Activated naive CD8-positive, alpha-beta T cell treated with anti-CD3 and anti-CD28 coated beads, Interleukin-2, amount 50 U/mL, for 24 hours (primary cell): ENCODE measurements at regions not wholly inside any gene's neighbourhood (a gene's known extent, or its start where the extent isn't known, plus 50 kb on each side); places are given as distances from the start of the nearest gene placed in this dataset.

Experiments used
- ATAC-seq: fragments of 150-1000 bp; cut with Tn5 transposase; one replicate; pipeline ENCODE4 v1.10.0; 2021
- DNase-seq: peaks from one replicate; pipeline ENCODE4 v3.0.0; 2021
- H3K27ac Mint-ChIP-seq: one replicate; pipeline ENCODE4 v1.8.0; 2021; ENCODE audit warnings: mild to moderate bottlenecking, mixed read lengths
- H3K27me3 Mint-ChIP-seq: one replicate; pipeline ENCODE4 v1.8.0; 2021; ENCODE audit warnings: mixed read lengths
- H3K36me3 Mint-ChIP-seq: one replicate; pipeline ENCODE4 v1.8.0; 2021; ENCODE audit warnings: low read depth, mixed read lengths
- H3K4me1 Mint-ChIP-seq: one replicate; pipeline ENCODE4 v1.8.0; 2021; ENCODE audit warnings: mixed read lengths
- H3K4me3 Mint-ChIP-seq: one replicate; pipeline ENCODE4 v1.8.0; 2021; ENCODE audit warnings: mild to moderate bottlenecking, moderate library complexity, mixed read lengths
- H3K9me3 Mint-ChIP-seq: one replicate; pipeline ENCODE4 v1.8.0; 2021; ENCODE audit warnings: mixed read lengths

GRCh38 chr6:137776256-137776655 is 90.8 kb upstream of the TNFAIP3 start:
- ATAC-seq (no peak), DNase-seq (no peak)
- no peaks in the 10 kb centered on the region for H3K36me3 Mint-ChIP-seq
- H3K27me3 Mint-ChIP-seq = no peaks in the 10 kb centered on the region
- H3K4me3 Mint-ChIP-seq = no peak overlapping the region
- peaks cover 5% of the 10 kb centered on the region for H3K9me3 Mint-ChIP-seq
- H3K27ac Mint-ChIP-seq = no peak overlapping the region
- H3K4me1 Mint-ChIP-seq = peaks cover 2% of the 10 kb centered on the region

- DNase-seq (no peak), ATAC-seq (no peak)
- no peaks in the 10 kb centered on the region for H3K27me3 Mint-ChIP-seq
- H3K9me3 Mint-ChIP-seq = peaks cover 5% of the 10 kb centered on the region
- H3K27ac Mint-ChIP-seq = no peak overlapping the region
- no peaks in the 10 kb centered on the region for H3K36me3 Mint-ChIP-seq
- no peak overlapping the region for H3K4me3 Mint-ChIP-seq
- peaks cover 2% of the 10 kb centered on the region for H3K4me1 Mint-ChIP-seq
These were observed 90.0 kb upstream of the TNFAIP3 start for GRCh38 chr6:137776786-137777686.

DNA sequence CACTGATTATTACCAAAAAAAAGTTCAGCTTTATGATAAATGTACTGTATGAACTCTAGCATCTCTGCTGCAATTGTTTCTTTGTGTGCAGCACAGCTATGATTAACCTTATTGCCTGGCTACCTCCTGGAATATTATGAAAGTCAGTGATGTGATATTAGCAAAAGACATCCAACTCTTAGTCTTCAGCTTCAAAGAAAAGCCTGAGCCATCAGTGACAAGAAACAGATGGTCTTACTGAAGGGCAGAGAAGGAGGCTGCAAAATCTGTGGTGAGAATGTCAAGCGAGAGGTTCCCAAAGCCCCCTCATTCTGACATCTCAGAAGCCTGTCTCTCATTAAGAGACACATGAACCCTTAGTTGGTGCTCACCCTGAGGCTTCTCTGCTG is 89.4 kb upstream of the TNFAIP3 start:
- no peaks in the 10 kb centered on the region for H3K36me3 Mint-ChIP-seq
- DNase-seq (no peak), ATAC-seq (no peak)
- no peaks in the 10 kb centered on the region for H3K27me3 Mint-ChIP-seq
- H3K4me3 Mint-ChIP-seq = no peak overlapping the region
- peaks cover 2% of the 10 kb centered on the region for H3K4me1 Mint-ChIP-seq
- no peaks in the 10 kb centered on the region for H3K9me3 Mint-ChIP-seq
- no peak overlapping the region for H3K27ac Mint-ChIP-seq

DNA sequence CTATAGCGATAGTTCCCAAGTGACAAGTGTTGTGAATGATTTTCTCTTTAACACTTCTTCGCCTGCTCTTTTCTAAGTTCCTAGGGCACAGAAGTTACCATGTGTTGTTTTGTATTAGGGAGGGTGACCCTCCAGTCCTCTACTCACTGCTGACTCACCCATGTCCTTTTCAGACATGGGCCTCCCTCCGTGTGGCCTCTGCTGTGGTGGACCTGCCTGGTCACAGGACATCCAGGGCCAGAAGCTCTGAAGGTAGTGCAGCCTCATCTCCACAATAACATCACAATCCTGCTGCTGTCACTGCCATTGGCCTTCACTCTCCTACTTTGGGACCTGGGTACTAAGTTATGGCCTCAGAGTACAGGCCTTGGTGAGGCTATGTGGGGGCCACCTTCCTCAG is 87.1 kb upstream of the TNFAIP3 start:
- Mint-ChIP-seq H3K9me3 (no peaks in the 10 kb centered on the region), H3K36me3 (no peaks in the 10 kb centered on the region), H3K4me3 (no peak overlapping the region), H3K4me1 (peaks cover 2% of the 10 kb centered on the region), H3K27ac (no peak overlapping the region), H3K27me3 (no peaks in the 10 kb centered on the region)
- DNase-seq = no peak
- no peak for ATAC-seq

GRCh38 chr6:137780447-137781034 is 86.5 kb upstream of the TNFAIP3 start:
- no peaks in the 10 kb centered on the region for H3K27me3 Mint-ChIP-seq
- H3K27ac Mint-ChIP-seq = no peak overlapping the region
- no peak for ATAC-seq
- peaks cover 2% of the 10 kb centered on the region for H3K4me1 Mint-ChIP-seq
- no peak overlapping the region for H3K4me3 Mint-ChIP-seq
- H3K36me3 Mint-ChIP-seq = no peaks in the 10 kb centered on the region
- no peak for DNase-seq
- no peaks in the 10 kb centered on the region for H3K9me3 Mint-ChIP-seq

GRCh38 chr6:137781639-137782038 is 85.4 kb upstream of the TNFAIP3 start:
- no peaks in the 10 kb centered on the region for H3K27me3 Mint-ChIP-seq
- ATAC-seq = no peak
- H3K4me1 Mint-ChIP-seq = peaks cover 2% of the 10 kb centered on the region
- H3K9me3 Mint-ChIP-seq = no peaks in the 10 kb centered on the region
- H3K27ac Mint-ChIP-seq = no peak overlapping the region
- H3K36me3 Mint-ChIP-seq = no peaks in the 10 kb centered on the region
- no peak overlapping the region for H3K4me3 Mint-ChIP-seq
- DNase-seq = no peak

- H3K4me1 Mint-ChIP-seq = no peaks in the 10 kb centered on the region
- H3K9me3 Mint-ChIP-seq = no peaks in the 10 kb centered on the region
- no peak for ATAC-seq
- no peaks in the 10 kb centered on the region for H3K36me3 Mint-ChIP-seq
- H3K4me3 Mint-ChIP-seq = no peak overlapping the region
- no peaks in the 10 kb centered on the region for H3K27me3 Mint-ChIP-seq
- DNase-seq = no peak
- H3K27ac Mint-ChIP-seq = no peak overlapping the region
These were observed 84.7 kb upstream of the TNFAIP3 start for GRCh38 chr6:137782166-137783039.

DNA sequence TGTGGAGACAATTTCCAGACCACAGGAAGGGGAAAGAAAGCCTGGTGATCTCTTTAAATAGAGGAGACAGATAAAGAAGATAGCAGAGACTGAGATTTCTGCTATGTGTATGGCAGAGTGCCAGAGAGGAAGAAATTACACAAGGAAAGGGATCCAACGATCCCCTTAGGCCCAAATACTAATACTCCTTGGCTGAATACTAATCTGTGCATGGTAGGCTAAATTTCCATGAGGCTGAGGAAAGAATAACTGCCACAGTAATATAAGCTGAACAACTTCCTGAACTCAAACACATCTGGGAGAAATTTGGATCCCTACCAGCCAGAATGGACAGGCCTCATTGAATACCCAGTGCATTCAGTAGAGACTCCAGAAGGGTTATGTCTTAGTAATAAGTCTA is 83.3 kb upstream of the TNFAIP3 start:
- no peak for DNase-seq
- Mint-ChIP-seq H3K4me3 (no peak overlapping the region), H3K9me3 (no peaks in the 10 kb centered on the region), H3K36me3 (no peaks in the 10 kb centered on the region), H3K27me3 (no peaks in the 10 kb centered on the region), H3K27ac (no peak overlapping the region), H3K4me1 (peaks cover 2% of the 10 kb centered on the region)
- no peak for ATAC-seq

- ATAC-seq (no peak), DNase-seq (no peak)
- Mint-ChIP-seq H3K4me3 (no peak overlapping the region), H3K9me3 (peaks cover 5% of the 10 kb centered on the region), H3K36me3 (no peaks in the 10 kb centered on the region), H3K4me1 (peaks cover 8% of the 10 kb centered on the region), H3K27ac (no peak overlapping the region), H3K27me3 (no peaks in the 10 kb centered on the region)
These were observed 82.5 kb upstream of the TNFAIP3 start for GRCh38 chr6:137784583-137784982.

DNA sequence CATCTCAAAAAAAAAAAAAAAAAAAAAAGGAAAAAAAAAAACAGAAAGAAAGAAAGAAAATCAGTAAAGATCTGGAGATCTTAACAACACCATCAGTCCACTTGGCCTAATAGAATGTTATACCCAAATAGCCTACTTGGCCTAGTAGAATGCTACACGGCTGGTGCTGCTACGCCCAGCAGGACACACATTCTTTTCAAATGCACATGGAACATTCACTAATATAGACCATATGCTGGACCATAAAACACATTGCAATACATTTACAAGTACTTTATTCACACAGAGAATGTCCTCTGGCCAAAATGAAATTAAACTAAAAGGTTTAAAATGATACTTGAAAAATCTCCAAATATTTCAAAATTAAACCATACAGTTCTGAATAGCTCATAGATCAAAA is 80.0 kb upstream of the TNFAIP3 start:
- peaks cover 5% of the 10 kb centered on the region for H3K36me3 Mint-ChIP-seq
- H3K27me3 Mint-ChIP-seq = no peaks in the 10 kb centered on the region
- ATAC-seq = no peak
- DNase-seq = no peak
- H3K4me1 Mint-ChIP-seq = peaks cover 32% of the 10 kb centered on the region
- peaks cover 10% of the 10 kb centered on the region for H3K9me3 Mint-ChIP-seq
- H3K4me3 Mint-ChIP-seq = no peak overlapping the region
- no peak overlapping the region for H3K27ac Mint-ChIP-seq

DNA sequence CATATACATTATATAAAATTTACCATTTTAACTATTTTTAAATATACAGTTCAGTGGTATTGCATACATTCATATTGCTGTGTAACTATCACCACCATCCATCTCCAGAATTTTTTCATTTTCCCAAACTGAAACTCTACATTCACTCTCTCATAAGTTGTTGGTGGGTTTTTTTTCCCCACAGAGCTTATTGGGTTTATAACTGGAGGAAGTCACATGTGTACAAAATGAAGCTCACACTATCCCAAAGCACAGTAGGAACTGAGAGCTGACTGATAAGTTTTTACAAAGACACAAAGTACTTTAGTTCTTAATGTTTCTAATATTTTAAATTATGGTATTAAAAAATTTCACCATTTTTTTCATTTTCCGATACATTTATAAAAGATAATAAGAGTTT is 78.8 kb upstream of the TNFAIP3 start:
- ATAC-seq = no peak
- DNase-seq = no peak
- Mint-ChIP-seq H3K4me3 (no peak overlapping the region), H3K36me3 (peaks cover 5% of the 10 kb centered on the region), H3K9me3 (peaks cover 10% of the 10 kb centered on the region), H3K27ac (no peak overlapping the region), H3K27me3 (no peaks in the 10 kb centered on the region), H3K4me1 (peaks cover 42% of the 10 kb centered on the region)

DNA sequence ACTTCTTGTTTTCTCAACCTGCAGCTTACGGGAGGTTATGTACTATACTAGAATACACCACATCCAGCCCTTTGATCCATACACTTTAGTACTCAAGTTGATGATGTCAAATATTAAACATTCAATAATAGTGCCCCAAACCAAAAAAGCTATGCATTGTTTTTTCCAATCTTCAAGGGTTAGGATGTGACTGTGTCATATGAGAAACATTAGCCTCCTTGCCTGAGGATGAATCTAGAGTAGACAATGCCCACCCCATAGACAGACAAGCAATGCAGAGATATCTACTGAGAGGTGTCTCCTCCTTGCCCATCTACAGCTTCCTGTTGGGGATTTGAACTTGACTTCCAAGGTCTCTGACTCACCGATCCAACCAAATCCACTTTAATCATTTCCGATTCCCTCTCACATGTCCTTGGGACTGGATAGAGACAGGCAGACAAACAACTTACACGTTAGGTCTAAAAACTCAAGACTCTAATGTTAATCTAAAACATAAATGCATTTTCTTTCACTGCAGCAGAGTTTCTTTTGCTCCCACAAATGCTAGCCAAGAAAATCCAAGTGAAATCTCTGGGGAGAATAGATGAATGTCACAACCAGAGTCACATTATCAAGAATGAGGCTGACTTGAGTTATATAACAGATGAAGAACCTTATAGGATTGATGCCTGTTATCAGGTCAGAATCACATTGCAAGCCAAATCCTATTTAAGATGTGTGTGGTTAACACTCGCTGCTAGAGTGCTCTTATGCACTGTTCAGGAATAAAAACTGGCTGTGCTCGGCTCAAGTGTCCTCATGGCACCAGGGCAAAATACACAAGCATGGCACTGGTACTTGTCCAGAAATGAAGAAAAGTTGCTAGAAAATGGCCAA is 75.5 kb upstream of the TNFAIP3 start:
- Mint-ChIP-seq H3K27me3 (no peaks in the 10 kb centered on the region), H3K4me3 (peak overlapping the region; percentile 64), H3K4me1 (peaks cover 72% of the 10 kb centered on the region), H3K27ac (peak overlapping the region; percentile 84), H3K36me3 (peaks cover 7% of the 10 kb centered on the region), H3K9me3 (peaks cover 10% of the 10 kb centered on the region)
- DNase-seq (no peak), ATAC-seq (peak; percentile 55)

DNA sequence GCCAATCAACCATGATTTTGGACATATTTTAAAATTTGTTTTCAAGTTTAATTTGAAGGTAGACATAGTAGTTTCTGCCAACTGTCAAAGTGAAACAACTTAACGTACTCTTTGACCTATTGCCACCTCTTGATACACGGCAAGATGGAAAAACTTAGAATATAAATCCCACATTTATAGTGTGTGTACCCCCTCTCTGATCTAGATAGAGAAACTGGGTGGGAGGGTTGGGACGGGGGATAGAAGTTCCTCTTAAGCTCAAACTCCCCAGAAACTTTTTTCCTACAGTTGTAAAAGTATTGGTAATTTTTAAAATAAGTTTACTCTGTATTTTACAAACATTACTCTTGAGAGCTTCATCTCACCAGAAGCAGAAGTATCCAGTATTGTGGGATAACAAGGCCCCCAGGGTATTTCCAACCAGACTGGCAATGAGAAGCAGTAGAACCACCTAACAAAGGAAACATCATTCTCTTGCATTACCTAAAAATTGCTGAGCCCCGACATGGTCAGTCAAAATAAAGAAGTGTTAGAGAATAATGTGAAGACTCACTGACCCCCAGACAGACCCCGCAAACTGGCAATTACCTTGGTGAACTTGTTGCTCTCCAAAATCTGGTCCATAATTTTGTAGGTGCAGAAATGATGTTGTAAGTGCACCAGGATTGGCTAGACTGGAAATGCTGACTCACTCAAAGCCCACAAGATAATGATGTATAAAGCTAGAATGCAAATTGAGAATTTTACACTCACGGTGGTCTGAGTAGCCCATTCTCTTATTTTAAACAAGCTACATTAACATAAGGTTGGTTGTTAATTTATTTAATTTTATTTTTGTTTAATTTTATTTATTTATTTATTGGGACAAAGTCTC is 74.7 kb upstream of the TNFAIP3 start:
- peak; percentile 82 for ATAC-seq
- peaks cover 7% of the 10 kb centered on the region for H3K36me3 Mint-ChIP-seq

More for the DNA sequence above, 74.7 kb upstream of the TNFAIP3 start:
- DNase-seq = no peak
- H3K4me3 Mint-ChIP-seq = peak overlapping the region; percentile 64
- no peaks in the 10 kb centered on the region for H3K27me3 Mint-ChIP-seq
- peaks cover 10% of the 10 kb centered on the region for H3K9me3 Mint-ChIP-seq
- peaks cover 77% of the 10 kb centered on the region for H3K4me1 Mint-ChIP-seq
- H3K27ac Mint-ChIP-seq = peak overlapping the region; percentile 84
